ENCODE measurements at regions not wholly inside any gene's neighbourhood (a gene's known extent, or its start where the extent isn't known, plus 50 kb on each side); places are given as distances from the start of the nearest gene placed in this dataset.

- no peak for TF ChIP-seq ONECUT2 (CRISPR knock-in tag; IDR thresholded peaks at IDR 0.05)
- no peak for TF ChIP-seq RFX3 (CRISPR knock-in tag; IDR thresholded peaks at IDR 0.05)
- TF ChIP-seq, protein P1, sequence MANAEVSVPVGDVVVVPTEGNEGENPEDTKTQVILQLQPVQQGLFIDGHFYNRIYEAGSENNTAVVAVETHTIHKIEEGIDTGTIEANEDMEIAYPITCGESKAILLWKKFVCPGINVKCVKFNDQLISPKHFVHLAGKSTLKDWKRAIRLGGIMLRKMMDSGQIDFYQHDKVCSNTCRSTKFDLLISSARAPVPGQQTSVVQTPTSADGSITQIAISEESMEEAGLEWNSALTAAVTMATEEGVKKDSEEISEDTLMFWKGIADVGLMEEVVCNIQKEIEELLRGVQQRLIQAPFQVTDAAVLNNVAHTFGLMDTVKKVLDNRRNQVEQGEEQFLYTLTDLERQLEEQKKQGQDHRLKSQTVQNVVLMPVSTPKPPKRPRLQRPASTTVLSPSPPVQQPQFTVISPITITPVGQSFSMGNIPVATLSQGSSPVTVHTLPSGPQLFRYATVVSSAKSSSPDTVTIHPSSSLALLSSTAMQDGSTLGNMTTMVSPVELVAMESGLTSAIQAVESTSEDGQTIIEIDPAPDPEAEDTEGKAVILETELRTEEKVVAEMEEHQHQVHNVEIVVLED (CRISPR knock-in tag; IDR thresholded peaks at IDR 0.05; ENCODE audit: borderline replicate concordance): no peak
- TF ChIP-seq, protein P2, sequence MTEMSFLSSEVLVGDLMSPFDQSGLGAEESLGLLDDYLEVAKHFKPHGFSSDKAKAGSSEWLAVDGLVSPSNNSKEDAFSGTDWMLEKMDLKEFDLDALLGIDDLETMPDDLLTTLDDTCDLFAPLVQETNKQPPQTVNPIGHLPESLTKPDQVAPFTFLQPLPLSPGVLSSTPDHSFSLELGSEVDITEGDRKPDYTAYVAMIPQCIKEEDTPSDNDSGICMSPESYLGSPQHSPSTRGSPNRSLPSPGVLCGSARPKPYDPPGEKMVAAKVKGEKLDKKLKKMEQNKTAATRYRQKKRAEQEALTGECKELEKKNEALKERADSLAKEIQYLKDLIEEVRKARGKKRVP (CRISPR knock-in tag; IDR thresholded peaks at IDR 0.05): no peak
- no peak for TF ChIP-seq ZNF260 (CRISPR knock-in tag; IDR thresholded peaks at IDR 0.05; ENCODE audit: borderline replicate concordance, low read depth)
- TF ChIP-seq NCOR1 (IDR thresholded peaks at IDR 0.05; ENCODE audit: borderline replicate concordance, low read length): no peak
These were observed 410.8 kb upstream of the EEF2KMT start (continued) for GRCh38 chr16:5508371-5508770.

DNA sequence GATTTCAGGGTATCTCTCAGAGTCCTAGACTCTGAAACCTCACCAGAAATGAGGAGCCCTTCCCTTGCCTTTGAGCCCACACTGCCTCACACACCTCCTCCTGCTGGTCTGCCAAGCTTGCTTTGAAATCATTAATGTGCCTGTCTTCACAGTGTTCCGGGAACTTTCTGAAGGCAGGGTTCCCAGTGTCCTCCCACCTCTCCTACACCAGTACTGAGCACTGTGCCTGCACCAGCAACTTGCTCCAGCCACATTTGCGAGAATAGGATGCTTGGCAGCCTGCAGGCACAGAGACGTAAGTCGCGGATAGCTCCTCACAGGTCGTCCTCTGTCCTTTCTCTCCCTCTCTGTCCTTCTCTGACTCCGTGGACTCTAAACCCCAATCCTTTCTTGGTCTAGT, 408.4 kb upstream of the EEF2KMT start:
- no peaks in the 10 kb centered on the region for H3K36me3 ChIP-seq (replicated peaks in 1 of 2; ENCODE audit: control insufficient read depth in 1 of 2, insufficient read depth in 2 of 2, low read length in 2 of 2)
- DNase-seq (ENCODE audit: low spot score) (no peak), ATAC-seq (peak; percentile 24; the same call in 2 of the 3 replicates), FAIRE-seq (no peak)
- H4K20me1 ChIP-seq (ENCODE audit: insufficient read depth, low read length): no peaks in the 10 kb centered on the region
- no peaks in the 10 kb centered on the region for H3K79me2 ChIP-seq (ENCODE audit: insufficient read depth, low read length)
- no peaks in the 10 kb centered on the region for H3K9me3 ChIP-seq (ENCODE audit: low read length)
- 11% methylated on average over 7 of the region's 7 CpGs for WGBS (ENCODE audit: low lambda C conversion rate)
- no peak overlapping the region for H2AFZ ChIP-seq (ENCODE audit: low read length)
- BruUV-seq (replicated peaks): no TSS peak
- H3K27ac ChIP-seq (ENCODE audit: extremely low read length, insufficient read depth, low read length): no peak overlapping the region
- in situ Hi-C loops (cut with HindIII; ENCODE audit: extremely low pct_ligation_motif_present, low pct_unique_long_range_greater_than_20kb) (loop anchor here (25.0 kb wide), 1 partner anchor 1131 kb away; no protein-coding TSS in a partner anchor), intact Hi-C loops (cut with micrococcal nuclease; ENCODE audit: unreplicated experiment) (no loop called here)
- CTCF ChIA-PET (ENCODE audit: low intra/inter-chr PET ratio, low total read pairs): no interaction called here
- H3K4me1 ChIP-seq (ENCODE audit: insufficient read depth, low read length): no peaks in the 10 kb centered on the region
- H3K9ac ChIP-seq (ENCODE audit: insufficient read depth, low read depth, low read length): no peak overlapping the region
- no peak overlapping the region for H3K4me3 ChIP-seq (replicated peaks in 1 of 3; ENCODE audit: insufficient read depth in 1 of 3, low read depth in 2 of 3, low read length in 3 of 3)
- POLR2A ChIA-PET: no interaction called here
- no peak overlapping the region for H3K4me2 ChIP-seq (ENCODE audit: low read depth, low read length)
- H3K27me3 ChIP-seq (ENCODE audit: control insufficient read depth in 1 of 2, insufficient read depth in 2 of 2, low read length in 2 of 2): peaks cover 2 to 8% of the 10 kb centered on the region in 2 experiments; a peak in 2 of 5 replicates
- TF ChIP-seq, protein P3, sequence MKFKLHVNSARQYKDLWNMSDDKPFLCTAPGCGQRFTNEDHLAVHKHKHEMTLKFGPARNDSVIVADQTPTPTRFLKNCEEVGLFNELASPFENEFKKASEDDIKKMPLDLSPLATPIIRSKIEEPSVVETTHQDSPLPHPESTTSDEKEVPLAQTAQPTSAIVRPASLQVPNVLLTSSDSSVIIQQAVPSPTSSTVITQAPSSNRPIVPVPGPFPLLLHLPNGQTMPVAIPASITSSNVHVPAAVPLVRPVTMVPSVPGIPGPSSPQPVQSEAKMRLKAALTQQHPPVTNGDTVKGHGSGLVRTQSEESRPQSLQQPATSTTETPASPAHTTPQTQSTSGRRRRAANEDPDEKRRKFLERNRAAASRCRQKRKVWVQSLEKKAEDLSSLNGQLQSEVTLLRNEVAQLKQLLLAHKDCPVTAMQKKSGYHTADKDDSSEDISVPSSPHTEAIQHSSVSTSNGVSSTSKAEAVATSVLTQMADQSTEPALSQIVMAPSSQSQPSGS (CRISPR knock-in tag; IDR thresholded peaks at IDR 0.05): no peak
- TF ChIP-seq KLF9 (CRISPR knock-in tag; IDR thresholded peaks at IDR 0.05; ENCODE audit: low read depth) (no peak), SIX4 (CRISPR knock-in tag; IDR thresholded peaks at IDR 0.05) (no peak), HNRNPUL1 (IDR thresholded peaks at IDR 0.05; ENCODE audit: low read depth, low read length) (no peak), CC2D1A (CRISPR knock-in tag; IDR thresholded peaks at IDR 0.05) (no peak), ZNF337 (CRISPR knock-in tag; IDR thresholded peaks at IDR 0.05; ENCODE audit: borderline replicate concordance, low read depth) (no peak), ZNF275 (CRISPR knock-in tag; IDR thresholded peaks at IDR 0.05; ENCODE audit: borderline replicate concordance) (no peak), ZNF10 (CRISPR knock-in tag; IDR thresholded peaks at IDR 0.05; ENCODE audit: borderline replicate concordance, low read depth) (no peak), ZNF768 (CRISPR knock-in tag; IDR thresholded peaks at IDR 0.05) (no peak), REPIN1 (CRISPR knock-in tag; IDR thresholded peaks at IDR 0.05; ENCODE audit: borderline replicate concordance, low read depth) (no peak), CCDC6 (CRISPR knock-in tag; IDR thresholded peaks at IDR 0.05) (no peak), ZNF180 (CRISPR knock-in tag; IDR thresholded peaks at IDR 0.05; ENCODE audit: borderline replicate concordance, low read depth) (no peak)
- TF ChIP-seq, protein P4, sequence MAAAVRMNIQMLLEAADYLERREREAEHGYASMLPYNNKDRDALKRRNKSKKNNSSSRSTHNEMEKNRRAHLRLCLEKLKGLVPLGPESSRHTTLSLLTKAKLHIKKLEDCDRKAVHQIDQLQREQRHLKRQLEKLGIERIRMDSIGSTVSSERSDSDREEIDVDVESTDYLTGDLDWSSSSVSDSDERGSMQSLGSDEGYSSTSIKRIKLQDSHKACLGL (CRISPR knock-in tag; IDR thresholded peaks at IDR 0.05): no peak

Data from HepG2 (cell line).